WTC11 (cell line): ENCODE measurements at regions not wholly inside any gene's neighbourhood (a gene's known extent, or its start where the extent isn't known, plus 50 kb on each side); places are given as distances from the start of the nearest gene placed in this dataset.

Experiments
- ATAC-seq: fragments of 200-7000 bp; cut with Tn5 transposase; 2 replicates; pipeline ENCODE4 v1.10.0; 2021; ENCODE audit warnings: mild to moderate bottlenecking, moderate library complexity
- CTCF ChIA-PET: fragments of 300-600 bp; sonication (Branson Sonifier 250); formaldehyde crosslinking; loops from one replicate; lab custom pipeline; 2021; ENCODE audit warnings: antibody characterized with exemption; lab: Charles Lee
- POLR2A ChIA-PET: fragments of 350-600 bp; sonication (Branson Sonifier 250); formaldehyde crosslinking; loops from one replicate; lab custom pipeline; 2021; ENCODE audit warnings: antibody characterized with exemption; lab: Charles Lee
- DNase-seq: peaks from one replicate; pipeline ENCODE4 v3.0.0; 2021; ENCODE audit warnings: low spot score
- H3K27ac Mint-ChIP-seq: 2 replicates; pipeline ENCODE4 v1.8.0; 2021; ENCODE audit warnings: mixed read lengths
- H3K27me3 Mint-ChIP-seq: 2 replicates; pipeline ENCODE4 v1.8.0; 2021; ENCODE audit warnings: low read depth, mild to moderate bottlenecking, moderate library complexity, mixed read lengths
- H3K36me3 Mint-ChIP-seq: 2 replicates; pipeline ENCODE4 v1.8.0; 2021; ENCODE audit warnings: mixed read lengths
- H3K4me1 Mint-ChIP-seq: 2 replicates; pipeline ENCODE4 v1.8.0; 2022; ENCODE audit warnings: mixed read lengths
- H3K4me3 Mint-ChIP-seq: 2 replicates; pipeline ENCODE4 v1.8.0; 2021; ENCODE audit warnings: mild to moderate bottlenecking, moderate library complexity, mixed read lengths
- H3K9me3 Mint-ChIP-seq: 2 replicates; pipeline ENCODE4 v1.8.0; 2021; ENCODE audit warnings: mixed read lengths
- CBFB ChIP-seq: sonication (generic); formaldehyde crosslinking; IDR thresholded peaks from 2 replicates; pipeline ENCODE4 v1.8.1; 2022; ENCODE audit warnings: mild to moderate bottlenecking, low read depth, missing genetic modification reagents
- CREM ChIP-seq: sonication (generic); formaldehyde crosslinking; IDR thresholded peaks from 2 replicates; pipeline ENCODE4 v1.8.1; 2022; ENCODE audit warnings: mild to moderate bottlenecking, missing genetic modification reagents, moderate library complexity
- FOXK1 ChIP-seq: sonication (generic); formaldehyde crosslinking; IDR thresholded peaks from 2 replicates; pipeline ENCODE4 v1.8.0; 2022; ENCODE audit warnings: mild to moderate bottlenecking, moderate library complexity, missing genetic modification reagents
- FOXP1 ChIP-seq: sonication (generic); formaldehyde crosslinking; IDR thresholded peaks from 2 replicates; pipeline ENCODE4 v1.8.0; 2022; ENCODE audit warnings: missing genetic modification reagents, mild to moderate bottlenecking, moderate library complexity, borderline replicate concordance
- NR1H2 ChIP-seq: sonication (generic); formaldehyde crosslinking; IDR thresholded peaks from 2 replicates; pipeline ENCODE4 v1.9.0; 2021; ENCODE audit warnings: mild to moderate bottlenecking, moderate library complexity, missing genetic modification reagents
- NR2C2 ChIP-seq: sonication (generic); formaldehyde crosslinking; IDR thresholded peaks from 2 replicates; pipeline ENCODE4 v1.8.0; 2022; ENCODE audit warnings: mild to moderate bottlenecking, missing genetic modification reagents
- RELA ChIP-seq: sonication (generic); formaldehyde crosslinking; IDR thresholded peaks from 2 replicates; pipeline ENCODE4 v1.8.1; 2022; ENCODE audit warnings: missing genetic modification reagents, mild to moderate bottlenecking, borderline replicate concordance
- SP1 ChIP-seq: sonication (generic); formaldehyde crosslinking; conservative IDR thresholded peaks from 2 replicates; pipeline ENCODE4 v1.8.1; 2022; ENCODE audit warnings: missing genetic modification reagents
- TP53 ChIP-seq: sonication (generic); formaldehyde crosslinking; IDR thresholded peaks from 2 replicates; pipeline ENCODE4 v1.8.1; 2023; ENCODE audit warnings: mild to moderate bottlenecking, missing genetic modification reagents
- TF ChIP-seq, protein P1 (sequence below): fragments of 250-450 bp; sonication (Bioruptor Pico); IDR thresholded peaks from 2 replicates; pipeline ENCODE4 v1.9.0; 2021; ENCODE audit warnings: moderate library complexity, mild to moderate bottlenecking, inconsistent platforms, borderline replicate concordance
- TF ChIP-seq, protein P2 (sequence below): sonication (generic); formaldehyde crosslinking; IDR thresholded peaks from 2 replicates; pipeline ENCODE4 v1.8.0; 2022; ENCODE audit warnings: mild to moderate bottlenecking, missing genetic modification reagents
- TF ChIP-seq, protein P3 (sequence below): sonication (generic); formaldehyde crosslinking; IDR thresholded peaks from 2 replicates; pipeline ENCODE4 v1.8.0; 2023; ENCODE audit warnings: missing genetic modification reagents, mild to moderate bottlenecking, borderline replicate concordance
- TF ChIP-seq, protein P4 (sequence below): sonication (generic); formaldehyde crosslinking; IDR thresholded peaks from 2 replicates; pipeline ENCODE4 v1.8.0; 2022; ENCODE audit warnings: mild to moderate bottlenecking, missing genetic modification reagents
- TF ChIP-seq, protein P5 (sequence below): fragments of 200-600 bp; IDR thresholded peaks from 2 replicates; pipeline ENCODE4 v1.8.0; 2022; ENCODE audit warnings: antibody characterized with exemption
- TF ChIP-seq, protein P6 (sequence below): sonication (generic); formaldehyde crosslinking; IDR thresholded peaks from 2 replicates; pipeline ENCODE4 v1.8.0; 2023; ENCODE audit warnings: mild to moderate bottlenecking, missing genetic modification reagents

DNA sequence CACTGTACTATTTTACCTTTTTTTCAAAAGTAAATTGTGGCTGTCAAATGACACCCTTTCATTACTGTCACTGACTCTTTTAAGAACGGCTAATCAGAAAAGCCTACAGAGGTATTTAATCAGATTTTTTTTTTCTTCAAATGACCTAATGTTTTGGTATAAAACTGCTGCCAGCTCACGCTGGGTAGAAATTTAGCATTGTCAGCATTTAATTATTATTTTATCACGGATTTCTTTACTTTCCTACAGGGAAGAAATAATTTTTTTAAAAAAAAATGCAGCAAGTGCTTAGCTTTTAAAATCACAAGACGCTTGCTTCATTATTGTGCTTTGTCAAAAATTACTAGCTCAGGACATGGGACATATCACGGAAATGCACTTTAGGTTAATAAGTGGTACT, 149.1 kb upstream of the FOXN3 start (continued):
- TF ChIP-seq, protein P1, sequence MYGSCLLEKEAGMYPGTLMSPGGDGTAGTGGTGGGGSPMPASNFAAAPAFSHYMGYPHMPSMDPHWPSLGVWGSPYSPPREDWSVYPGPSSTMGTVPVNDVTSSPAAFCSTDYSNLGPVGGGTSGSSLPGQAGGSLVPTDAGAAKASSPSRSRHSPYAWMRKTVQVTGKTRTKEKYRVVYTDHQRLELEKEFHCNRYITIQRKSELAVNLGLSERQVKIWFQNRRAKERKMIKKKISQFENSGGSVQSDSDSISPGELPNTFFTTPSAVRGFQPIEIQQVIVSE (CRISPR knock-in tag) = no peak
- TF ChIP-seq, protein P2, sequence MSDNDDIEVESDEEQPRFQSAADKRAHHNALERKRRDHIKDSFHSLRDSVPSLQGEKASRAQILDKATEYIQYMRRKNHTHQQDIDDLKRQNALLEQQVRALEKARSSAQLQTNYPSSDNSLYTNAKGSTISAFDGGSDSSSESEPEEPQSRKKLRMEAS = no peak
- TF ChIP-seq FOXP1 (CRISPR knock-in tag) = no peak
- no peak for TF ChIP-seq CBFB (CRISPR knock-in tag)

DNA sequence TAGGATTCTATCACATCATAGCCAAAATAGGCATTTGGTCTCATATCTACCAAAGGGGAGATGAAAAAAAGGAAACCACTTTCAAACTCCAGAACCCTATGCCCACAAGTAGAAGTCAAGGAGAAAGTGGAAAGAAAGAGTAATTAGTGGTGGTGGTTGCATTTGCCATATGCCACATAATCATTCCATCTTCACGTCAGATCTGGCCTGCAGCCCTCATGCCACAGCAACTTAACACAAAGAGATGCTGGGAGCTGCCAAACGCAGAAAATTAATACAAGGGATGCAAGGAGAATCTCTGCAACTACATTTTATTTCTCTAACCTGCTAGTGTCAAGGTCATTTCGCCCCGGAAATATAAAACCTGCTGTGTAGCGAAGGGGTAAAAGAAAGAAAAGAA, 148.6 kb upstream of the FOXN3 start:
- H3K36me3 Mint-ChIP-seq = peaks cover 29% of the 10 kb centered on the region
- H3K4me3 Mint-ChIP-seq = no peak overlapping the region
- ATAC-seq = no peak
- no peak for DNase-seq
- H3K9me3 Mint-ChIP-seq = no peaks in the 10 kb centered on the region
- H3K4me1 Mint-ChIP-seq = peaks cover 74% of the 10 kb centered on the region
- TF ChIP-seq, protein P3, sequence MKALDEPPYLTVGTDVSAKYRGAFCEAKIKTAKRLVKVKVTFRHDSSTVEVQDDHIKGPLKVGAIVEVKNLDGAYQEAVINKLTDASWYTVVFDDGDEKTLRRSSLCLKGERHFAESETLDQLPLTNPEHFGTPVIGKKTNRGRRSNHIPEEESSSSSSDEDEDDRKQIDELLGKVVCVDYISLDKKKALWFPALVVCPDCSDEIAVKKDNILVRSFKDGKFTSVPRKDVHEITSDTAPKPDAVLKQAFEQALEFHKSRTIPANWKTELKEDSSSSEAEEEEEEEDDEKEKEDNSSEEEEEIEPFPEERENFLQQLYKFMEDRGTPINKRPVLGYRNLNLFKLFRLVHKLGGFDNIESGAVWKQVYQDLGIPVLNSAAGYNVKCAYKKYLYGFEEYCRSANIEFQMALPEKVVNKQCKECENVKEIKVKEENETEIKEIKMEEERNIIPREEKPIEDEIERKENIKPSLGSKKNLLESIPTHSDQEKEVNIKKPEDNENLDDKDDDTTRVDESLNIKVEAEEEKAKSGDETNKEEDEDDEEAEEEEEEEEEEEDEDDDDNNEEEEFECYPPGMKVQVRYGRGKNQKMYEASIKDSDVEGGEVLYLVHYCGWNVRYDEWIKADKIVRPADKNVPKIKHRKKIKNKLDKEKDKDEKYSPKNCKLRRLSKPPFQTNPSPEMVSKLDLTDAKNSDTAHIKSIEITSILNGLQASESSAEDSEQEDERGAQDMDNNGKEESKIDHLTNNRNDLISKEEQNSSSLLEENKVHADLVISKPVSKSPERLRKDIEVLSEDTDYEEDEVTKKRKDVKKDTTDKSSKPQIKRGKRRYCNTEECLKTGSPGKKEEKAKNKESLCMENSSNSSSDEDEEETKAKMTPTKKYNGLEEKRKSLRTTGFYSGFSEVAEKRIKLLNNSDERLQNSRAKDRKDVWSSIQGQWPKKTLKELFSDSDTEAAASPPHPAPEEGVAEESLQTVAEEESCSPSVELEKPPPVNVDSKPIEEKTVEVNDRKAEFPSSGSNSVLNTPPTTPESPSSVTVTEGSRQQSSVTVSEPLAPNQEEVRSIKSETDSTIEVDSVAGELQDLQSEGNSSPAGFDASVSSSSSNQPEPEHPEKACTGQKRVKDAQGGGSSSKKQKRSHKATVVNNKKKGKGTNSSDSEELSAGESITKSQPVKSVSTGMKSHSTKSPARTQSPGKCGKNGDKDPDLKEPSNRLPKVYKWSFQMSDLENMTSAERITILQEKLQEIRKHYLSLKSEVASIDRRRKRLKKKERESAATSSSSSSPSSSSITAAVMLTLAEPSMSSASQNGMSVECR = no peak
- TF ChIP-seq, protein P4, sequence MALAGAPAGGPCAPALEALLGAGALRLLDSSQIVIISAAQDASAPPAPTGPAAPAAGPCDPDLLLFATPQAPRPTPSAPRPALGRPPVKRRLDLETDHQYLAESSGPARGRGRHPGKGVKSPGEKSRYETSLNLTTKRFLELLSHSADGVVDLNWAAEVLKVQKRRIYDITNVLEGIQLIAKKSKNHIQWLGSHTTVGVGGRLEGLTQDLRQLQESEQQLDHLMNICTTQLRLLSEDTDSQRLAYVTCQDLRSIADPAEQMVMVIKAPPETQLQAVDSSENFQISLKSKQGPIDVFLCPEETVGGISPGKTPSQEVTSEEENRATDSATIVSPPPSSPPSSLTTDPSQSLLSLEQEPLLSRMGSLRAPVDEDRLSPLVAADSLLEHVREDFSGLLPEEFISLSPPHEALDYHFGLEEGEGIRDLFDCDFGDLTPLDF (CRISPR knock-in tag) = no peak
- TF ChIP-seq FOXK1 (CRISPR knock-in tag) (no peak), CREM (CRISPR knock-in tag) (no peak), NR1H2 (CRISPR knock-in tag) (no peak), RELA (CRISPR knock-in tag) (no peak), SP1 (CRISPR knock-in tag) (no peak), NR2C2 (no peak), TP53 (CRISPR knock-in tag) (no peak)
- TF ChIP-seq, protein P5, sequence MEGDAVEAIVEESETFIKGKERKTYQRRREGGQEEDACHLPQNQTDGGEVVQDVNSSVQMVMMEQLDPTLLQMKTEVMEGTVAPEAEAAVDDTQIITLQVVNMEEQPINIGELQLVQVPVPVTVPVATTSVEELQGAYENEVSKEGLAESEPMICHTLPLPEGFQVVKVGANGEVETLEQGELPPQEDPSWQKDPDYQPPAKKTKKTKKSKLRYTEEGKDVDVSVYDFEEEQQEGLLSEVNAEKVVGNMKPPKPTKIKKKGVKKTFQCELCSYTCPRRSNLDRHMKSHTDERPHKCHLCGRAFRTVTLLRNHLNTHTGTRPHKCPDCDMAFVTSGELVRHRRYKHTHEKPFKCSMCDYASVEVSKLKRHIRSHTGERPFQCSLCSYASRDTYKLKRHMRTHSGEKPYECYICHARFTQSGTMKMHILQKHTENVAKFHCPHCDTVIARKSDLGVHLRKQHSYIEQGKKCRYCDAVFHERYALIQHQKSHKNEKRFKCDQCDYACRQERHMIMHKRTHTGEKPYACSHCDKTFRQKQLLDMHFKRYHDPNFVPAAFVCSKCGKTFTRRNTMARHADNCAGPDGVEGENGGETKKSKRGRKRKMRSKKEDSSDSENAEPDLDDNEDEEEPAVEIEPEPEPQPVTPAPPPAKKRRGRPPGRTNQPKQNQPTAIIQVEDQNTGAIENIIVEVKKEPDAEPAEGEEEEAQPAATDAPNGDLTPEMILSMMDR = no peak
- TF ChIP-seq, protein P6, sequence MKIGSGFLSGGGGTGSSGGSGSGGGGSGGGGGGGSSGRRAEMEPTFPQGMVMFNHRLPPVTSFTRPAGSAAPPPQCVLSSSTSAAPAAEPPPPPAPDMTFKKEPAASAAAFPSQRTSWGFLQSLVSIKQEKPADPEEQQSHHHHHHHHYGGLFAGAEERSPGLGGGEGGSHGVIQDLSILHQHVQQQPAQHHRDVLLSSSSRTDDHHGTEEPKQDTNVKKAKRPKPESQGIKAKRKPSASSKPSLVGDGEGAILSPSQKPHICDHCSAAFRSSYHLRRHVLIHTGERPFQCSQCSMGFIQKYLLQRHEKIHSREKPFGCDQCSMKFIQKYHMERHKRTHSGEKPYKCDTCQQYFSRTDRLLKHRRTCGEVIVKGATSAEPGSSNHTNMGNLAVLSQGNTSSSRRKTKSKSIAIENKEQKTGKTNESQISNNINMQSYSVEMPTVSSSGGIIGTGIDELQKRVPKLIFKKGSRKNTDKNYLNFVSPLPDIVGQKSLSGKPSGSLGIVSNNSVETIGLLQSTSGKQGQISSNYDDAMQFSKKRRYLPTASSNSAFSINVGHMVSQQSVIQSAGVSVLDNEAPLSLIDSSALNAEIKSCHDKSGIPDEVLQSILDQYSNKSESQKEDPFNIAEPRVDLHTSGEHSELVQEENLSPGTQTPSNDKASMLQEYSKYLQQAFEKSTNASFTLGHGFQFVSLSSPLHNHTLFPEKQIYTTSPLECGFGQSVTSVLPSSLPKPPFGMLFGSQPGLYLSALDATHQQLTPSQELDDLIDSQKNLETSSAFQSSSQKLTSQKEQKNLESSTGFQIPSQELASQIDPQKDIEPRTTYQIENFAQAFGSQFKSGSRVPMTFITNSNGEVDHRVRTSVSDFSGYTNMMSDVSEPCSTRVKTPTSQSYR (CRISPR knock-in tag) = no peak
- no peaks in the 10 kb centered on the region for H3K27me3 Mint-ChIP-seq
- peak overlapping the region; percentile 51 for H3K27ac Mint-ChIP-seq
- ChIA-PET CTCF (no interaction called here), POLR2A (no interaction called here)
